T1000 (cell line): ENCODE measurements at regions not wholly inside any gene's neighbourhood (a gene's known extent, or its start where the extent isn't known, plus 50 kb on each side); places are given as distances from the start of the nearest gene placed in this dataset.
"Not testable (repeated sequence)": the region's sequence is repeated elsewhere in the genome, so short reads cannot be mapped to it uniquely, and the experiment has no call there.

Experiments used
- DNase-seq: peaks from one replicate; lab custom pipeline; 2025; ENCODE audit warnings: mixed read lengths; lab: John Stamatoyannopoulos, UW

DNA sequence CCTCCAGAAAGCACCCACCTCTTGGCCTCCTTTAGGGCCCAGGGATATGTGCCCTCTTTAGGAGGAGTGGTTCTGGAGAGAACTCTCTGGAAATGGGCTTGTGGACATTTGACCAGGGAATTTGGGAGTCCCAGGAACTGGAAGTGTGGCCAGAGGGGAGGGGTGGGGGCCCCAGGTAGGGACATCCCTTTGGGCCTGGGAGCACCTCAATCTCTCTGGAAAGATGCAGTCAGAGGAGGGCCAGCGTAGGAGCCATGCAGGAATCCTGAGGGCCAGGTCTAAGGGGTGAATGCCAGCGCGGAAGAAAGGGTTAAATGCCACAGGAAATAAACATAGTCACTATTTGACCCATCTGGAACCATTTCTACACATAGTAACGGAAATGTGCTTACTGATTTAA is 50.3 kb upstream of the ITGA11 start:
- no peak for DNase-seq

DNA sequence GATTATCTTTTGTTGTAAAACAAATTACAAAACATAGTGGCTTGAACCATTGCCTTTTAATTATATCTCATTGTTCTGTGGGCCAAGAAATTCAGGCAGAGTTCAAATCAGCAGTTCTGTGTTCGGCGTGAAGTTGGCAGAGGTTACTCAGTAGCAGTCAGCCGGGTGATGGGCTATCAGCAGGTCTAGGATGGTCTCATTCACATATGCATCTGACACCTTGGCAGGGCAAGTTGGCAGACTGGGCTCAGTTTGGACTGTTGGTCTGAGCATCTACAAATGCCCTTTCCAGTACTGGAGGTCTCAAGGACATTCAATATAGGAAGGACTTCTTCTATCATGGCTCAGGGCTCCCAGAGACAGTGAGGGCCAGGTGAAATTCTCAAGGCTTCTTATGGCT is 51.2 kb upstream of the ITGA11 start:
- no peak for DNase-seq

DNA sequence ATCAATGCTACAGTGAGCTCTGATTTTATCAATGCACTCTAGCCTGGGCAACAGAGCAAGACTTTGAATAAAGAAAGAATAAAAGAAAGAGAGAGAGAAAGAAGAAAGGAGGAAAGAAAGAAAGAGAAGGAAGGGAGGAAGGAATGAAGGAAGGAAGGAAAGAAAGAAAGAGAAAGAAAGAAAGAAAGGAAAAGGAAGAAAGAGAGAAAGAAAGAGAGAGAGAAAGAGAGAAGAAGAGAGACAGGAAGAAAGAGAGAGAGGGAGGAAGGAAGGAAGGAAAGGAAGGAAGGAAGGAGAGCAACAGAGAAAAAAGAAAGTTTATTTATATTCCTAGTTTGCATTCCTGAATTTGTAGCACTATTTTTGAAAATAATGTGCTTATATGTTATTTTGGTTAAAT is 52.3 kb upstream of the ITGA11 start:
- no peak for DNase-seq

DNA sequence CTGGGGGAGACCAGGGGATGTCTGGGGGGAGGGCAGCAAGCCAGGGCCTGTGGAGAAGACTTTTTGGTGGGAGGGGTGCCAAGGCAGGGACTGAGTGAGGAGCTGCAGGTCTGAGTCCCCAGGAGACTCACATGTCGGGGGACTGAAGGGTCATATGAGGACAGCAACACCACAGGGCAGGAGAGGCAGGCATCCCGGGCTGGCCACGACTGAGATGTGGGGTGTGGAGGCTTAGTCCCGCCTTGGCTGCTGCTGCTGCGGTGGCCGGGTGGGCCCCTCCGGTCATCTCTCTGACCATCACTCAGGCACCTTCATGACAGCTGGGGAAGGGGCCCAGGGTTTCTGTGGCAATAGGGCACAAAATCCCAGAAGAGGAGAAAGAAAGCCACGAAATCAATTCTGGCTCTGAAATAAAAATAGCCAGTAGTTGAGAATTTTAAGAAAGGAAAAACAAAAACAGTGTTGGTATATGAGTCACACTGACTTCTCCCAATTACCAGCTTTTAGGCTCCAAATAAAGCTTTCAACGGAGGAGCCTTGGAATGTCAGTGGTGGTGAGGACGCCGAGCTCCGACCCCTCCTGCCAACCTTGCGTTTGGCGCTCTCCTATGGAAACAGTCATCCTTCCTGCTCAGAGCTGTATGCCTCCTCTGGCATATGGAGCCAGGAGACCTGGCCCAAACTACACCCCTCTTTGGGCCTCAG is 52.9 kb upstream of the ITGA11 start:
- DNase-seq: no peak

DNA sequence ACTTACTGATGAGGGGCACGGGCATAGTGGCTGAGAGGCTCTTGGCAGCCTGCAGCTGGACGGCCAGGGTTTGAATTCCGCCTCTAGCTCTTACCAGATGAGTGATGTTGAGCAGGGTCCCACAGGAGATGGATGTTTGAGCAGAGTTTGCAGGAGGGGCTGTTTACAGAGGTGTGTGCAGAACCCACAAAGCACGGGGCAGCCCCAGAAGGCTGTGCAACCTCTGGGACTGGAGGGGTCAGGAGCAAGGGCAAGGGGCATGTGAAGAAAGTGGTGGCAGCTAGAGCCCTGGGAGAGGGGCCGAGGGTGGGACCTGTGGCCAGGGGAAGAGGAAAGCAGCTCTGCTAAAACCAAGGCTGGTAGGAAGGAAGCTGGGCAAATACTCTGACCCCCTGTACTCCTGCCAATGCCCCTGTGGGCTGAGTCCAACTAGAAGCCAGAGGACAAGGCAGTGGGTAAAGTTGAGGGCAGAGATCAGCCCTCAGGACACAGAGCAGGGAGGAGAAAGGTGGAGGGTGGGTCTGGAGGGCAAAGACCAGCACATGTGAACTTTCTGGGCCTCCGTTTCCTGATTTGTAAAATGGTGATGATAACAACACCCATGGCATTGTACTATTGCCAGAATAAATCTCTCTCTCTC is 53.9 kb upstream of the ITGA11 start:
- DNase-seq: no peak

DNA sequence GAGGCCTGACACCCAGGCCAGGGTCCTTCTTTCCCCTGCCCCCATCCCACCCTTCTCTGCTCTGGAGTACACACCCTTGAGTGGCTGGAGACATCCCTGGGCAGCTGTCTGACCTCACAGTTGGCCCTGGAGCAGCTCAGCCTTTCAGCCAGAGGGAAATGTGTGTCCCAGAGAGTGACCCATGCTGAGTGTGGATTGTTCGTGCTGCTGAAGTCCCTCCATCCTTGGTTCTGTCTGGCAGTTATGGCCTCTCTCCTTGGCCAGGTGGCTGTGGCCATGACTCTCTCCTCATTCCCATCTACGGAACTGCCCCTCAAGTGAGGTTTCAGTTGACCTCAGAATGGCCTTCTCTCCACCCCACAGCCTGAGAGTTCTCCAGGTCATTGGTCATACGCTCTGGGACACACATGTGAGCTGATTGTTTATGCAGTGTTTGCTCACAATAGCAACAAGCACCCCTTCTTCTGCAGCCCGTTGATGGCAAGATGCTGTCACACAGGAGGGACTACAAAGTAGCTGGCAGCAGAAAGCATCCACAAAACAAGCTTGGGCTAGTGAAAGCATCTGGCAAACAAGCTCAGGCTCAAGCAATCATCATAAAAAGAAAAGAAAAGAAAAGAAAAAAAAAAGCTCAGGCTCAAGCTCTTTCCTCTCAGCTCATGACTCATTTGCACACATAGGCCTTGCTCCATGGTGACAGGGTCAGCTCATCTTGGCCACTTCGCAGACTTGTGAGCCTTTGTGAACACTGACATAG is 55.3 kb upstream of the ITGA11 start:
- no peak for DNase-seq

DNA sequence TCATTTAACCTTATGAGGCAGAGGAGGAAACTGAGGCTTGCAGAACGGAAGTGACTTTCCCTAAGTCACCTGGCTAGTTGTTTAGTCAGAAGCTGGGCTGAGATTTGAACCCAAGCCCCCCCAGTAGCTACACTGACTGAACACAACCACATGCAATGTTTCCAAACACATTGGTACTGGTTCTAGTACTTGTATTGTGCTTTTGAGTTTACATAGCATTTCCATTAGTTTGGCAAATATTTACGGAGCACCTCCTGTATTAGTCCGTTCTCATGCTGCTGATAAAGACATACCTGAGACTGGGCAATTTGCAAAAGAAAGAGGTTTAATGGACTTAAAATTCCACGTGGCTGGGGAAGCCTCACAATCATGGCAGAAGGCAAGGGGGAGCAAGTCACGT is 56.3 kb upstream of the ITGA11 start:
- DNase-seq: no peak

DNA sequence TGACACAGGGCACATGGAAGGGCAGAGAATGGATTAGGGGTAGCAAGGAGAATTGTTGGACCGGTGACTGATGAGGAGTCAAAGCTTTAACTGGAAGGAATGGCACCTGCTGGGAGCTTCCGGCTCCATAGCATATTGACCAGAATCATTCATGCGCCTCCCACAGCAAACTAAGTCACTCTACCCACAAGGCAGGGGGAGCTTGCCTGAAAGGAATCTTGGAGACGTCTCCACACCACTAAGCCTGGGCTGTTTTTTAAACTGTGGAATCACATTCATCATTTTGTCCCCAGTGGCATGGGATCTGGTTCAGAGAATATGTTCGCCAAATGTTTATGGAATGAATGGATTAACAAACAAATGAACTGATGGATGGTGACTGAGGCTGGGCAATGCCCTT is 57.0 kb upstream of the ITGA11 start:
- DNase-seq: no peak

DNA sequence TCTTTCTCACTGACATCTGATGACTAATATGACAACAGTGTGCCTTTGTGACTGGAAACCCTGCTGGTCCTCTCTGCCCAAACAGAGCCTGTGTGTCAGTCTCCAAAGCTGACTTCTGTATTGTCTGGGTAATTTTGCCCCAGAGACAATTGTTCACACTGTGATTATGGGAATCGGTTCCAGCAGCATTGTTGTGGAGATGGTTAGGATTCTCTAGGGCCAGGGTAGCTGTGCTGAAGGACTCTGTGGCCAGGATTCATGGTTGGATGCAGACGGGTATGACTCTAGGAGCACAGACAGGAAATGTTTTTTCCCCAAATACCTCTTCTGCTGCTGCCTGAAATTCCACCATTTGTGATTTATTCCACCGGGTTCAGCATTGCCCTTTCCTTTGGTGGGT is 57.5 kb upstream of the ITGA11 start:
- DNase-seq: no peak

DNA sequence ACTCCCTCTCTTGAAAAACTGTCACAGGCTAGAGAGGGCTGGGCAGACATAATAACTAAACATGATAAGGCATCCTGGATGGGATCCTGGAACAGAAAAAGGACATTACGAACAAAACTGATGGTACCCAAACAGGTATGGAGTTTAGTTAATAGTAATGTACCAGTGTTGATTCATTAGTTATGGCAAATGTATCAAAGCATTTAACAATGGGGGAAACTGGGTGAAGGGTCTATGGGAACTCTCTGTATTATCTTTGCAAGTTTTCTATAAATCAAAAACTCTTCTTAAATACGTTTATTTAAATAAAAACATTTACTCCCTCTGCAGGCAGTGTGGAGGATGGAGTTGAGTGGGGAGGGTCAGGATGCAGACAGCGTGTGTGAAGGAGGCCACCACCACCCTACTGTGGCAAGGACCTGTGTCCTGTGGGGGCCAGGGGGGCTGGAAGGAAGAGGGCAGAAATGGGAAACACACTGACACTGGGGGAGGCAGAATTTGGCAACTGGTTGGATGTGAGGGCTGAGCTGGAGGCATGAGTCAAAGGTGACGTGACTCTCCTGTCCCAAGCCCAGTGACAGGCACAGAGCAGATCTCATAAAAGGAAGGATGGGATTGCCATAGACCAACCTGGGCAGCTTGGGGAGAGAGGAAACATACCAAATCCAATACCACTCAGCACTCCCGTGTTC is 59.6 kb upstream of the ITGA11 start:
- no peak for DNase-seq

DNA sequence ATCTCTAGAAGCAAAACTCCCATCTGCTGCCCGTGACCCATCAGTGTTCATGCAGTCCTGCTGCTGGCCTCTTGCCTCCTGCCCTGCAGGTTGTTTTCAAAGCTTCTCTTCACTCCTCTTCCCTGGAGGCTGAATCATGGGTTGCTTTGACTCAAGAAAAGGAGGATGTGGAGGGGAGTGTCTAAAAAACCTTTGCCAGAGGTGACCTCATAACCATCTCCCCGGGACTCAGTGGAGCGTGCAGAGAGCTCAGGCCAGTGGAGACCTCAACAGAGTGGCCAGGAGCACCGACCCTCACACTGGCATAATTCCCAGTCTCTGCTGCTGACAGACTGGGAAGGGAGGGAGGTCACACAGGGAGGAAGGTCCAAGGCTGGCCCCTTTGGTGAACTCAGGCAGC is 60.9 kb upstream of the ITGA11 start:
- no peak for DNase-seq

DNA sequence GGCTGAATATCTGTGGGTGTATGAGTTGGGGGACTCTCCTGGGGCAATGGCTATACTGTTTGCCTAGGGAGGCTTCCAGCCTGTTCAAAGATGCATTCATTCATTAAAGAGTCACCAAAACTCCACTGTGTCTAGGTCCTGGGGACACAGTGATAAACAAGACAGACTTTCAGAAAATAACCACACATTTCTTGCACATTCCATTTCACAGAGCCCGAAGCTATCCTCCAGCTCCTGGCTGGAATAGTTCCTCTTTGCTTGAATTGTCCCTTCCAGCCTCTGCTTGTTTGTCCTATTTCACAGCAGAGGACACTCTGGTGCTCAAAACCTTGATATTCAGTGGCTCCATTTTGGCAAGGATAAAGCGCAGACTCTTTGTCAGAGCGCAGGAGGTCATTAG is 61.7 kb upstream of the ITGA11 start:
- DNase-seq: no peak

DNA sequence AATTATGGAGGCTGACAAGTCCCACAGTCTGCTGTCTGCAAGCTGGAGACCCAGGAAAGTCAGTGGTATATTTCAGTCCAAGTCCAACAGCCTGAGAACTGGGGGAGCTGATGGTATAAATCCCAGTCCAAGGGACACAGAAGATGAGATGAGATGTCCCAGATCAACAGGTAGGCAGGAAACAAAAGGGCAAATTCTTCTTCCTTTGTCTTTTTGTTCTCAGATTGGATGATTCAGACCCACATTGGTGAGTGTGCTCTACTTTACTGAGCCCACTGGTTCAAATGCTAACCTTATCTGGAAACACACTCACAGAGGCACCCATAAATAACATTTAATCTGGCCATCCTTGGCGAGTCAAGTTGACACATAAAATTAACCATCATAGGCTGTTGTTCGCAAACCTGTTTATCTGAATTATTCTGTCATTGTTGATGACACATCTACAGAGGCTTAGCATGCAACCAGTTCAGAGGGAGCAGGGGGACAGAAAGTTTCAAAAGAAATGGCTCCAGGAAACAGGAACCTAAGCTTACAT is 62.7 kb upstream of the ITGA11 start:
- DNase-seq: no peak

DNA sequence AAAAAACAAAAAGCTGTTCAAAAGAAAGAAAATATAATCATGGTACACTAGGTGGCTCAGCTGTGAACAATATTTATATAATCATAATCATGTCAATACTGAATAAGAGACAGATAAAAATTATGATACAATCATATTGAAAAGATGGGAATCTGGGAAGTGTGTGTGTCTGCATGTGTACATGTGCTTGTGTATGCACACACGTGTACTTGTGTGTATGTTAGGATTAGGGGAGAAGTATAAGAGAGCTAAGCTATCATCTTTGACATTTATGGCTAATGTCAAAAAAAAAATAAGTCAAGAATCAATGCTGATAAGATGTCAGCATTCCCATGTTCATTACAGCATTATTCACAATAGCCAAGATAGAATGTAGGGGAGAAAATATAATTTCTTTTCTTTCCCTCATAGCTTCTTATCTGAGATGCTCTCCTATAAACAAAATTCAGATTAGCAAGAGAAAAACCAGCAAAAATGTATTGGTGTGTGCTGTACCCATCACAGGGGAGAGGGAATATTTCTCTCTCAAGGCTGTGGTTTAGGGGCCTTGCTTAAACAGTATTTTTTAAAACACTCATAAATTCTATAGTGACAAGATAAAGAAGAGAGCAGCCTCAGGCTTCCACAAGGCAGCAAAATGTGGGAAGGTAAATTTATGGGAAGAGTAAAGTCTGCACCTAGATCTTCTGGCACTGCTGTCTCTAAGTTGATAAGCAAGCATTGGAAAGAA is 63.4 kb upstream of the ITGA11 start:
- DNase-seq: no peak

DNA sequence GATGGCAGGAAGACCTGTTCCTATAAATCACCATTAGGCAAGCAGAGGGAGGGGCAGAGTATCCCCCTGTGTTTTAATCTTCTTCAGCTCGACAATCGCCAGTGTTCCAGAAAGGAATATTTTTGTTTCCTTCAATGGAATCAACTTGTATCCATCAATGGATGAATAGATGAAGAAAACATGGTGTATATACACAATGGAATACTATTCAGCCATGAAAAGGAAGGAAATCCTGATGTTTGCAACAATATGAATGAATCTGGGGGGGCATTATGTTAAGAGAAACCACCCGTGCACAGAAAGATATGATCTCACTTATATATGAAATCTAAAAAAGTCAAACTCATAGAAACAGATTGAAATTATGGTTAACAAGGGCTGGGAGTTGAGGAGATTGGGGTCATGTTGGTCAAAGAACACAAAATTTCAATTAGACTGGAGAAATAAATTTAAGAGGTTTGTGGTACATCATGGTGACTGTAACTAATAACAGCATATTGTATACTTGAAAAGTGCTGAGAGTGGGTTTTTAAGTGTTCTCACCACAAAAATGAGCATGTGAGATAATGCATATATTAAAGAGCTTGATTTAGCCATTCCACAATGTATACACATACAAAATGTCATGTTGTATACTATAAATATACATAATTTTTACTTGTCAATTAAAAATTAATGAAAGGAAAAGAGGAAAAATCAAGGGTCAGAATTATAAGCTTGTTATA is 64.2 kb upstream of the ITGA11 start:
- no peak for DNase-seq

DNA sequence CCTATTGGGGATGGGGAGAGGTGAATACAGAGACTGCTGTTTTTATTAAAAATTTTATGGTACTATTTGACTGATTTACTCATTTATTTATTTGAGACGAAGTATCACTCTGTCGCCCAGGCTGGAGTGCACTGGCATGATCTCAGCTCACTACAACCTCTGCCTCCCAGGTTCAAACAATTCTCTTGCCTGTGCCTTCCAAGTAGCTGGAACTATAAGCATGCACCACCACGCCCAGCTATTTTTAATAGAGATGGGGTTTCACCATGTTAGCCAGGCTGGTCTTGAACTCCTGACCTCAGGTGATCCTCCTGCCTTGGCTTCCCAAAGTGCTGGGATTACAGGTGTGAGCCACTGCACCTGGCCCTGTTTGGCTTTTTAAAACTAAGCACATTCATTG is 64.8 kb upstream of the ITGA11 start:
- not testable (repeated sequence) for DNase-seq

DNA sequence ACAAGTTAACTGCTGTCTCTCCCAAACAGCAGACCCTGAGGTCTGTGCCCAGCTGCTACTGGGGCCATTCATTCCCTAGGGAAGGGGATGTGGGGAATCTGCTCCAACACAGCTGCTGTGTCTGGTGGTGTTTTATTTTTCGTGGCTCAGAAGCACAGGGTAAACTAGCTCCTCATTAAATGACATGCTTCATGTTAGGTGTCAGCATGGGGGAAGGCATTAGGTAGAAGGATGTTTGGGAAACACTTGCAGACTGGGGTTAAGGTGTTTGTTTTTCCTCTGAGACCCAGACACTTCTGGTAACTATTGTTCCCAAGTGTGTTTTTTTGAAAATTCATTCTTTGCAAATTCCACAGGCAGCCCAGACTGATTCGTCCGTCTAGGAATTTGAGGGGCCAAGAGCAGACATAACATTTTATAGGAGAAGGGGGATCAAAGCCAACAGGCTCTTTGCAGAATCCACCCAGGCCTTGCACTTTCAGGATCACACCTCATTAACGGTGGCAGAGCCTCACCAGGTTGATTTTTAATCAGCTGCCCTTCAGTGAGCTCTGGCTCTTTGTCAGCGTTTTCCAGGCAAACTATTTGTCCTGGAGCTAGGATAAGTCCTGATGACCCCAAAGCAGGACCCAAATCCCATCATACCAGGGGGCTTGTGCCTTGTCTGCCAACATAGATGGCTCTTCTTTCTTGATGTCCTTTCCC is 65.4 kb upstream of the ITGA11 start:
- DNase-seq: no peak

DNA sequence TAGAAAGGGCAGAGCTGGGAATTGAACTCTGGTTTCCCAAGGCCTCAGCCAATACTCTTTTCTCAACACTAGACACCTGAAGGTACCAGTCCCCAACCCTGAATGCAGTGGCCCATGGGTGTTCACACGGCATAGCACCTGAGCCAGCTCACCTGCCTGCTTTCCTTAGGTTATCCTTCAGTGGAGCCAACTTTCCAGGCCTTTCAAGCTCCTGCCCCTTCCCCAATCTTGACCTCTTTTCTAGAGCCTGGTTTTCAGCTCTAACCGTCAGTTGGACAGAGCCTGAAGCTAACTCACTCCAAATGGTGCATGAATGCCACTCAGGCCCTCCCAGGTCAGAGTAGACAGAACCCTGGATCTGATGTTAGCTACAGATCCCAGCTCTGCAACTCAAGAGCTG is 66.1 kb upstream of the ITGA11 start:
- no peak for DNase-seq

DNA sequence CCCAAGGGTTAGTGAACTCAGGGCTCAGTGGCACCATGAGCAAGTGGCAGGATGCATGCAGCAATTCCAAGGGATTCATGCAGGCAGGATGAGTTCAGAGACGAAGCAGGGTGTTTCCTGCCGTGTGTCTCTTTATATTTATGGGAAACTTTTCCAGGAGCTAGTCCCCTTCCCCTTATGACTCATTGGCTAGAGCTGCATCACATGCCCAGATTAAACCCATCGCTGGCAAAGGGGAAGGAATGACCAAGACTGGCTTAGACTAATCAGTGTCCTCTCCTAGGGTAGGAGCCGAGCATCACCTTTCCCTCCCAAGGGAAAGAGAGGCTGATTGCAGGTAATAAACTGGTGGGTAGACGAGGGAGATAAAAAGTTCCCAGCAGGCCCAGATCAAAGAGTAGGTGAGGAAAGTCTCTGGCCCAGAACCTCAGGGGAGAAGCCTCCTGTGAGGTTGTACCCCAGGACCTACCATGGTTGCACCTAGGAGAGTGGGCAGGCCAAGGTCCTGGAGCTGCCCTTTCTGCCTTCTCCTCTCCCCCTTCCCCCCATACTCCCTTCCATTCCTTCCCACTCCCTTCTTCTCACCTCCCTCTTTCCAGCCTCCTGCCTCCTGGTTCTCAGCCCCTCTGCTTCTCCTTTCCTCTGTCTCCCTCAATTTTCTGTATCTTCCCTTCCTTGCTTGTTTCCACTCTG is 67.8 kb upstream of the ITGA11 start:
- DNase-seq: no peak
